Activated CD4-positive, CD25-positive, alpha-beta regulatory T cell treated with anti-CD3 and anti-CD28 coated beads, Interleukin-2, amount 50 U/mL, for 16 hours (primary cell): ENCODE measurements at regions not wholly inside any gene's neighbourhood (a gene's known extent, or its start where the extent isn't known, plus 50 kb on each side); places are given as distances from the start of the nearest gene placed in this dataset.
"Not testable (repeated sequence)": the region's sequence is repeated elsewhere in the genome, so short reads cannot be mapped to it uniquely, and the experiment has no call there.

ENCODE experiments used
- DNase-seq: peaks from one replicate; pipeline ENCODE4 v3.0.0-alpha.2; 2020; ENCODE audit warnings: low read depth, low spot score

DNA sequence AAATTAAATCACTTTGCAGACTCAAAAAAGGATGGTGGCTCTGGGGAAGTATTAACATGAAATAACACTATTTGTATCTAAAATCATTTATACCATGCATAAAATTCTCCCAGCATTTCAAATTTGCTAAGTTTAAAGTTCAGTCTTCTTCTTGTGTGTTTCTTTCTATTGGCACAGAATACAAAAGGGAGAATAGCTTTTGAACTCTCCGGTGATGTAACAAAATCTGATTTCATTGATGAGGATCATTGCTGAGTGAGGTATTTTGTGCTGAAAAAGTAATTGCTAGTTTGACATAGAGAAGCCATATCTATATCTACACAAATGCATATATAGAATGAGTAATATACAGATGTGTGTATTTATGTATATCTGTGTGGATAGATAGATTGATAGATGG, 174.8 kb downstream of the LACC1 start:
- no peak for DNase-seq

DNA sequence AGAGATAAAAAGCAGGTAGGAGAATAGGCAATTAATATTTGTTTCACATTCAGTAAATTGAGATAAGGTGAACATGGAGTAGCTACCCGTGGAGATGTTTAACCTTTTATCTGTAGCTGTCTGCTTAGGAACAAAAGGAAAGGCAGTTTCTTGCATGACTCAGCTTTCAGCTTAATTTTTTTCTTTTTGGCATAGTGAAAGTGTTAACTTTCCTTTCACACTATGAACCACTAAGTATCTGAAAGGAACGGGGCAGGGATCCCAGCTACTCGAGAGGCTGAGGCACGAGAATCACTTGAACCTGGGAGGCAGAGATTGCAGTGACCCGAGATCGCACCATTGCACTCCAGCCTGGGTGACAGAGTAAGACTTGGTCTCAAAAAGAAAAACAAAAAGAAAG, 176.0 kb downstream of the LACC1 start:
- DNase-seq = not testable (repeated sequence)

DNA sequence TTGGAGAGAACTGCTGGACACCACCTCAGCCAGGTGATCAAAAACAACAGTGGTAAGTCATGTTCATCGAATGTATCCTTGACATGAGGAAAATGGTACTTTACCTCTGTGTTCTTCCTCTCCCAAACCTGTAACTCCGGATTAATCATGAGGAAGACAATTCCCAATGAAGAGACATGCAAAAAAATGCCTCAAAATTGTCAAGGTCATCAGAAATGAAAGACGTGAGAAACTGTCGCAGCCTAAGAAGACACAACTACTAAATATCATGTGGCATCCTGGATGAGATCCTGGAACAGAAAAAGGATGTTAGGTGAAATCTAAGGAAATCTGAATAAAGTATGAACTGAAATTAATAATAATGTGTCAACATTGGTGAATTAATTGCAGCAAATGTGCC, 178.4 kb downstream of the LACC1 start:
- no peak for DNase-seq

DNA sequence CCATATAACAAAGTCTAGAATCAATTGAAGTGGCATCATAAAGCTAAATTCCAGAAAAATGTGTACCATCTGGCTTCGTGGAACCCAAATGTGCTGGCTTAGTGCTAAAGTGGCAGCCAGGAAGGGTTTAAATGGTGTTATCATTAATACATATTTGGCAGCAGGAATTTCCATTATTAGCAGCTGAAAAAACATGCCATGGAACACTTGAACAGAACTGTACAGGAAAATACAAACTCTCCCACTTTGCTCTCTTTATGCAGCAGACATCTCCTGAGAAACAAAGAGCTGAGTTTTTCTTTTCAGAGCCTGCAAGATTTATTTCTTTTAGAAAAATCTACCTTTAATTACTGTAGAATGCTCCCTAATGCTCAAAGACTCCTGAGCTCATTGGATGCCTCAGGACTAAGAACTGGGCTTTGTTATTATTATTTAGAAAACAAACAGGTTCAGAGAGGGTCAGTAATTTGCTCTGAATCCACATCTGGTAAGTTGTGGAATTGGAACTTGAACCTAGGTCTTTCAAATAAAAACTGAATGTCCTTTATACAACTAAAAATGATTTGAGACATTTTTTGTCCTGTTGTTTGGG, 179.0 kb downstream of the LACC1 start:
- no peak for DNase-seq

DNA sequence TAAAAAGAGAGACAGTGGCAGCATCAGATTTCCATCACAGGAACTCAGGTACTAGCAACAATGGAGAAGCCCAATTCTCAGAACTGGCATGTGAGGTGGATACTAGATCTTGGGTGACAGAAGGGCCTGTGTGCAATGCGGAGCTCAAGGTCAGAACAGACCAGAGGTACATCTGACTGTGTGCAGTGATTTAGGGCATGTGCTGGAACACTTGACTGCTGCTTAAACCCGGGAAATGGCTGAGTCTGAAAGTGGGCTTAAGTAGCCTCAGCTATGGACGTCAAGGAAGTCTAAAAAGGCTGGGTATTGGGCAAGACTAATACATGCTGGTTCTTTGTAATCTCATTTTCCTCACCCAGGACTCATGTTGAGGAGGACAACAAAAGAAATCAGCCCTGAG, 182.2 kb downstream of the LACC1 start:
- no peak for DNase-seq

DNA sequence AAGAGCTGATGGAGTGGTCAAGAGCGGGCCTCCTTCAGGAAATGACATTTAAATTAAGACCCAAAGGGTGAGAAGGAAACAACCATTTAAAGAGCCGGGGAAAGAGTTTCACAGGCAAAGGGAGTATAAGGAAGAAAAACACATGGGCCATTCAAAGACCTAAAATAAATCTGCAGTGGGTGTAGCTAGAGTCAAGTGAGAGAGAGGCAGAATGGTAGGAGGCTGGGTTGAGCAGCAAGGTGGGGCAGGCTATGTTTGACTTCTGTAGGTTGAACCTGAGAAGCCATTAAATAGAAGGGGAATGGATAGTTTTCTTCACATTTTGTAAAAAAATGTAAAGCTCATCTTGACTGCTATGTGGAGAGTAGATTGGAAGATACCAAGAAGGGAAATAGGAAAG, 183.8 kb downstream of the LACC1 start:
- DNase-seq = no peak

DNA sequence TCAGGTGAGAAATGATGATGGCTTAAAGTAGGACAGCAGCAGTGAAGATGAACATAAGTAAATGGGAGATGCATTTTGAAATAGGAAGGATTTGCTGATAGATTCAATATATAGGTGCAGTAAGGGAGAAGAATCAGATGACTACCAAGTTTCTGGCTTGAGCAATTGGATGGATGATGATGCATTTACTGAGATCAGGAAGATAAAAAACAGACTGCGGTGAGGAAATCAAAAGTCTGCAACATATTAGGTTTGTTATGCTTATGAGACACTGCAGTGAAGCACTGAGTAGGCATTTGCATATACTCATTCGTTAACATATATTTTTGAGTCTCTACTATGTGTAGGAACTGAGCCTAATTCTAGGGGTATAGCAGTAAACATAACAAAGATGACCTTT, 184.2 kb downstream of the LACC1 start:
- DNase-seq = no peak

DNA sequence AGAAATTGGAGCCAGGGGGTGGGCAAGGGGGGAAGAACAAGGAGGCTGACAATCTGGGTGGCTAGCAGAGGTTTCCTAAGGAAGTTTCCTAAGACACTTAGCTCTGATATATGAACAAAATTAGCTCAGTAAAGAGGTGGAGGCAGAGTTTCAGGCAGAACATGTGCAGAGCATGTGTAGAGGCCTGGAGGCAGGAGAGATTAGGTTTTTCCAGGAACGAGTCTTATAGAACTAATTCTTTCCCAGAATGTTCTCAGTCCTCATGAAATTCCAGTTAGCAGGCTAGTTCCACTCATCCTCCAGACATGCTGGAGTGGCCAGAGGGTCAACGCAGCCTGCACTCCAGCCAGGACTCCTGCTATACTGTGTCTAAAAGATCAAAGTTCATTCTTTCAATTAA, 184.7 kb downstream of the LACC1 start:
- no peak for DNase-seq

DNA sequence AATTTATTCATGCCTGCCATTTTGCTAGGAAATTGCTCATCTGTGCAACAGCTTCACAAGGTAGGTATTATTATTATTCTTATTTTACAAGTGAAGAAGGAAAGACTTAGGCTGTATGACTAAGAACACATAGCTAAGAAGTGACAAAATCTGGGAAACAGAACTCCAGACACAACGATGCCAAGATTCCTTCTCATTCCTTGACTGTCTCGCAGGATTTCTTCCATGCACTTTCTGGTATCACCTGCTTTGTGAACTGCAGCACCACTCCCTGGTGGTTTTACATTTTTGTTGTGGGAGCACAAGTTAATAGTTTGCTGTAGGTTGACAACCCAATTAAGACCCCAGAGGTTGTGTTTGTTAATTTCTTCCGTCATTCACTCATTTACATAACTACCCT, 188.5 kb downstream of the LACC1 start:
- no peak for DNase-seq

DNA sequence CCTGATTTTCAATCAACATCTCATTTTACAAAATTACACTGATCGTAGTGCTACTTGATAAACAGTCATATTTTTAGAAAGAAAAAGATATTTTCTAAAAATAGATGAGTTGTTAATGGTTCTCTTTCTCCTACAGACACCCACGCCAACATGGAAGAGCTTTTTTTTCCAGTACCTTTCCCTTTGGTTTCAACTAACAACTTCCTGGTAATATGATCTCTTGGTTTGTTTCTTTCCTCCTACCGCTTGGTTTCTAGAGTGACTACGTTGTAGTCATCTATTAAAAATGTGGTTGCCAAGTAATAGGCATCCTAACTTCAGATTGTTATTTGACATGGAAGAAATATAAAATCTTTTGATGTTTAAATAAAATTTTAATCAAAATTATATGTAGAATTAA, 189.0 kb downstream of the LACC1 start:
- no peak for DNase-seq

DNA sequence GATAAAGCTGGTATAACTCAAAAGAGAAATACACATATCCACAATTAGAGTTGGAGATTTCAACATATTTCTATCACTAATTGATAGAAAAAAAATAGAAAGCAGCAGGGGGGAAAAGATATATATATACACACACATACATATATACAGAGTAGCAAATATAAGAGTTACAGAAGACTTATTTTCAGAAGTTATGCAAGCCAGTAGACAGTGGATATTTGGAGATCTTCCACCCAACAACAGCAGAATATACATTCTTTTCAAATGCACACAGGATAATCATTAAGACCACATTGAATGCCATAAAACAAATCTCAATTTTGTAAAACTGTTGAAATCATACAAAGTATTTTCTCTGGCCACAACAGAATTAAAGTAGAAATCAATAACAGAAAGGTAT, 192.8 kb downstream of the LACC1 start:
- DNase-seq = no peak

DNA sequence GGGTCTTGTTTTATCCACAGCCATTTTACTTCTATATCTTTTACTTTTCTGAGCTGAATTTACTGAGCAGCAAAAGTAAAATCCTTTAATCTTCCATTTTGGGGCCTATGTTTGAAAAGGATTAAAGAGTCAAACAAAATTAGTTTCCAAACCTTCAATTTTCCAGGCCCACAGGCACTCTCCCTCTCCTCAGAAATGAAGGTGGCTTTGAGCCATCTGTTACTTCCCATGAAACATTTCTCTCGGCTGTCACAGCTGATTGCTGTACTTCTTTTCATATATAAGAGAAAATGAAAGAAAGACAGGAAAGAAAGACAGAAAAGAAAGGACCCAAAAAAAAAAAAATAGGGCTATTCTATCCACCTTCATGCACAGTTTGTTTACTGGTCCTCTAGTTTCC, 194.9 kb downstream of the LACC1 start:
- DNase-seq = no peak

DNA sequence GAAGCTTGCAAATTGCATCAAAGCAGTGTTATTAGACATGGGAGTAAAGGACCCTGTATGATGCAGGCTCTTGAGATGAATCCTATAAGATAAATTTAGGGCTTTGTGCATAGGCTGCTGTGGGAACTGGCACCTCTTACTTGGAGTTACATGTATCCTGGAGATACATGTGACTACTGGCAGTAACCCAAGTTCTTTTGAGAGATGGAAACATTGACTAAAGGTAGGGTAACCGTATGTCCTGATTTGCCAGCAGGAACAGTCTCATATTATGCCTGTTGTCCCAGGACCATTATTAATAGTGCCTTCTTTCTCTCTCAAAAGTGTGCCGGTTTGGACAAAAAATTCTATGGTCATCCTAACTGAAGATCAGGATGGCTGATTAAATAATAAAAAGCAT, 195.4 kb downstream of the LACC1 start:
- no peak for DNase-seq

DNA sequence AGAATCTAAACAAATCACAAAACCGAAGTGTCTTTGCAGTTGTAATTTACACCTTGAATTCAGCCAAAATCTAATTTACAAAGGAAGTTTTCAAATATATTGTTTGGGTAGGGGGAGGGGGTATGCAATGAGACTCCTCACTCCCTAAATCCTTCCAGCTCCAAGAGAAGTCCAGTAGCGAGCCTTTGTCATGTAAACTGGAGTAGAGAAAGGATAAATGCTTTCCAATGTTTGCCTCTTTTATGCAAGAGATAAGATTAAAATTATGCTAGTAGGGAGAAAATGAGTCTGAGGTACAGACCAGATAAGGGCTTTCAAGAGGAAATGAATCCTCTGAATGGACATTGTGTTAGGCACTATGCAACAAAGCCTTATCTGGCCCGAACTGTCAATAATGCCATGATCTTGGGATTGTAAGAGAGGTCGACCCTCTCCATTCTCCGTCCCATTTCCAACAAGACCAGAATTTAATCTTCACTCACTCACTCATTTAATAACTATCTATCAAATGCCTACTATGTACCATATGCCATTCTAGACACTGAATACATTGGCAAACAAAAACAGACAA, 199.2 kb downstream of the LACC1 start:
- DNase-seq = no peak

DNA sequence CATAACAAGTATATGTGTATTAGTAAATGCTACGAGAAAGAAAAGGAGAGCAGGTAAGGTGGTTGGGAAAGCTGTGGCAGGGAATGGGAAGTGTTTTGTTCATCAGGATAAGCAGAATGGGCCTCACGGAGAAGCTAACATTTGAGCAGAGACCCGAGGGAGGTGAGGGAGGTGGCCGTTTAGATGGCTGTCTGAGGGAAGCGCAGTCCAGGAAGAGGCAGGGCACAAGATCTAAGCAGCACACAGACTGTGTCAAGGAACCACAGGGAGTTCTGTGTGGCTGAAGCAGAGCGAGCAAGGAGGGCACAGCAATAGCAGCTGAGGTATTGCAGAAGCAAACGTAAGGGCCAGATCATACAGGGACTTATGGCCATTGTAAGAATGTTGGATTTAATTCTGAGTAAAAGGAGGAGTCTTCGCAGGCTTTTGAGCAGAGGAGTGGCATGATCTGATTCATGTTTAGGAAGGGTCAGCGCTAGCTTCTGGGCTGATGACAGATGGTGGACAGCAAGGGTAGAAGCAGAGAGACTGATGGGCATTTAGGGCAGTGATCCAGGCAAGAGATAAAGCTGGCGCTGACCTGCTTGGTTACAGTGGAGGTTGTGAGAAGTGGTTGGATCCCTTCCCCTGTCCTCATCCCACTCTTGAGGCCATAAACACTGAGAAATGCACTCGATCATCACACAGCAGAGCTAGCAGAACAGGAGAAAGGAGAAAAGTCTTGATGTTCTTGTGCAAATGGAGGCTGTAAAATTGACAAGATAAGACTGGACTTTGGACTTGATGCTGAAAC, 199.9 kb downstream of the LACC1 start:
- DNase-seq = no peak

DNA sequence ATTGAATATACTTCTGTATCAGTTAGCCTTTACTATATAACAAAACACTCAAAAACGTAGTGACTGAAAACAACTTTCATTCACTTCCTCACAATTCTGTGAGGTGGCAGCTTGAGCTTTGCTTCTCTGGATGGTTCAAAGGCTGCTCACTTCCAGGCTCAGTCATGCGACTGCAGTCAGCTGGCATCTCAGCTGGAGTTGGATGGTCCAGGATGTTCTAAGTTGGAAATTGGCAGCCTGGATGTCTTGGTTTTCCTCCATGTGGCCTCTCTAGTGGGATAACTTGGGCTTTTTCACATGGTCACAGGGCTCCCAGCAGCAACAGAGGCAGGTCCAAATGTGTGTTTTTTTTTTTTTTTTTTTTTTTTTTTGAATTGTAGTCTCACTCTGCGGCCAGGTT, 204.4 kb downstream of the LACC1 start:
- DNase-seq = no peak

DNA sequence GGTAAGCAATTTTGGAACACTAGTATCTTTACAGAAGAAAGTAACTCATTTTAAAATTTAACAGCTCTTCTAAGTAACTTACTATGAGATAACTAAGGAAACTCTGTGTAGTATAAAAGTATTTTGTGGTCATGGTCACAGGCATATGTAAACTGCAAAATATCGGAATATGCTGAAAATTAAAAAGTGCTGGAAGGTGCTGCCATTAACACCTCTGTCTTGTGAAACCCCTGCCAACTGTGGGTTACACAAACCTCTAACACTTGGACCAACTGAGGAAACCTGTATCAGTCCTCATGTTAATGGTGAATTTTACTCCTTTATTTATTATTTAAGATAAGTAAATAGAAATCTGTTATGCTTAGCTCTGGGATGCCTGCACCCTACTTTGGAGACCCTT, 206.7 kb downstream of the LACC1 start:
- DNase-seq = no peak

DNA sequence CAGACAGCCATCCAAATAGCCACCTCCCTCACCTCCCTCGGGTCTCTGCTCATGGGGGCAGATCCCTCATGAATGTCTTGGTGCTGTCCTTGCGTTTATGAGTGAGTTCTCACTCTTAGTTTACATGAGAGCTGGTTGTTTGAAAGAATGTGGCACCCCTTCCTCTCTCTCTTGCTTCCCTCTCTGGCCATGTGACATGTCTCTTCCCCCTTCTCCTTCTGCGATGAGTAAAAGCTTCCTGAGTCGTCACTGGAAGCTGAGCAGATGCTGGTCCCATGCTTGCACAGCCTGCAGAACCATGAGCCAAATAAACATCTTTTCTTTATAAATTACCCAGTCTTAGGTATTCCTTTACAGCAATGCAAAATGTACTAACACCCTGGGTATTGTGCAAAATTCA, 208.7 kb downstream of the LACC1 start:
- DNase-seq = no peak

DNA sequence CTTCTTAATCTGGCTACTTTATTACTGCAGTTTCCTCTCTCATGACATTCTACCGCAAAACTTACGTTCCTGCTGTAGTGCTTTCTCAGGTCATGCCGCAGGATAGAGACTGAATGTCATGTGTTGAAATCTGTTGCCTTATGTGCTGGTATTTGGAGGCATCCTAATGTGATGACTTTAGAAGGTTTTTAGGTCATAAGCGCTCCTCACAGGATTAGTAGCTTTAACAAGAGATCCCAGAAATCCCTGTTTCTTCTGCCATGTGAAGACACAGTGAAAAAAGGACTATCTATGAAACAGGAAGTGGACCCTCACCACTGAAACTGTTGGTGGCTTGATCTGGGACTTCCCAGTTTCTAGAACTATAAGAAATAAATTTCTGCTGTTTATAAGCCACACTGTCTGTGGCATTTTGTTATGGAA, 209.3 kb downstream of the LACC1 start:
- DNase-seq = no peak

DNA sequence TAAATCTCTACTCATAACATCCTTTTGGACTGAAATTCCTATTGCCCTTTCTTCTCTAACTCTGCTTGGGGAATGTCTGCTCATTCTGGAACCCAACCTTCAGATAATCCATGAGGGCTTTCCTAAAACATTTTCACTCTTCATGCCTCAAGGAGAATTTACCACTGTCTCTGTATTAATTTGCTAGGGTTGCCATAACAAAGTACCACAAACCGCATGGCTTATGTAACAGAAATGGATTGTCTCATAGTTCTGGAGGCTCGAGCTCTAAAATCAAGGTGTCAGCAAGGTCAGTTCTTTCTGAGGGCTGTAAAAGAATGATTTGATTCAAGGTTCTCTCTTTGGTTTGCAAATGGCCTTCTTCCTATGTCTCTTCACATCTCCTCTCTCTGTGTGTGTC, 209.7 kb downstream of the LACC1 start:
- no peak for DNase-seq

DNA sequence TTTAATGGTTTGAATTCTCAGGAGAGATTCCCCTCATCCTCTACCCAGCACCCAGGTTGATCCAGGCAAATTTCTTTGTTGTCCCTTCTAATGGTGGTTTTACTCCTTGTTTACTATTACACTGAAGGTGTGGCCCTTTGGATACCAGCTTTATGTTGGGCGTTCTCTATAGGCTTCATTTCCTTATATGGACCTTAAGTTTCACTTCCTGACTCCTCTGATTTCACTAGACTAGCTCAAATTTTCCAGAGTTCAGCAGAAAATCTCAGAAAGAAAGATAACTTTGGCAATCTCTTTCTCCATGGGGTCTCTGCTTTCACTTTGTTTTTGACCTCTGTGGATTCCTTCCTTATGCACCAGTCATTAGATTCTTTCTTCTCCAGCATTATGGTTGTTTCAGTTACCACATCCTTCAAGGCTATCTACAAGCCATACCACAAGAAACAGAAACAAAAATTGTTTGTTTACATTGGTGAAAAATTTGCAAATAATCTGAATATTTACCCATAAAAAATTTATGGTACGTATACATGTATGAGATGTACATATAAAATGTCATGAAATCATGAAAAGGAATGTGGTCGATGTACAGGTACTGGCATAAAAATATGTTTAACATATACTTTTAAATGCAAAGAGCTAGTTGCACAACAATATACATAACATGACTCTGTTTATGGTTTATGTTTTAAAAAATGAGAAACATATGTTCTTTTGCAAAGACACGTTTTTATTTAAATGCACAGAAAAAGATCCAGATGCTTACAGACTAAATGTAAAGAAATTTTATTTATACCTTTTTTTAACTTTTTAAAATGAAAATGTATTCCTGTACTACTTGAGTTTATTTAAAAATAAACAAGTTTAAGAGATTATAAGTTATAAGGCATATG, 212.6 kb downstream of the LACC1 start:
- no peak for DNase-seq
